ENCODE measurements at regions not wholly inside any gene's neighbourhood (a gene's known extent, or its start where the extent isn't known, plus 50 kb on each side); places are given as distances from the start of the nearest gene placed in this dataset.

GRCh38 chr1:233461847-233462246, 134.3 kb downstream of the MAP3K21 start:
- TF ChIP-seq GATA3 (IDR thresholded peaks at IDR 0.05; ENCODE audit: low read depth, low read length), result no peak
- no peak for TF ChIP-seq GATA2 (IDR thresholded peaks at IDR 0.05; ENCODE audit: low read depth, low read length)

DNA sequence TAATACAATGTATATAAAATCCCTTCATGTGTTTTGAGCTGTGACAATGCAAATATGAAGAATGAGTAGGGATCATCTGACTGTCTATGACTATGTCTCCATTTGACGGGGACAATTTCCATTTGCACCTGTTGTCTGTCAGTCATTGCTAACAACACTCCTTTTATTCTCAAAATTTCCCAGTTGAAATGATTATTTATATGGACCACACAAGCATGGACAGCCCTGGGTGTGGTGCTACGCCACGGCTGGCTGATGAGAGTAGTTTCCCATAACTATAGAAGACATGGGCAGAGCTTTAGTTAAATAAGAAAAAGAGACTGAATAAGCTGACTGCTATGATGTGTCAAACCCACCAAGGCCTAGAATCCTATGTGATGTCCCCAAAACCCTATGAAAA, 135.8 kb downstream of the MAP3K21 start:
- TF ChIP-seq GATA3 (IDR thresholded peaks at IDR 0.05; ENCODE audit: low read depth, low read length) (no peak), GATA2 (IDR thresholded peaks at IDR 0.05; ENCODE audit: low read depth, low read length) (no peak)

DNA sequence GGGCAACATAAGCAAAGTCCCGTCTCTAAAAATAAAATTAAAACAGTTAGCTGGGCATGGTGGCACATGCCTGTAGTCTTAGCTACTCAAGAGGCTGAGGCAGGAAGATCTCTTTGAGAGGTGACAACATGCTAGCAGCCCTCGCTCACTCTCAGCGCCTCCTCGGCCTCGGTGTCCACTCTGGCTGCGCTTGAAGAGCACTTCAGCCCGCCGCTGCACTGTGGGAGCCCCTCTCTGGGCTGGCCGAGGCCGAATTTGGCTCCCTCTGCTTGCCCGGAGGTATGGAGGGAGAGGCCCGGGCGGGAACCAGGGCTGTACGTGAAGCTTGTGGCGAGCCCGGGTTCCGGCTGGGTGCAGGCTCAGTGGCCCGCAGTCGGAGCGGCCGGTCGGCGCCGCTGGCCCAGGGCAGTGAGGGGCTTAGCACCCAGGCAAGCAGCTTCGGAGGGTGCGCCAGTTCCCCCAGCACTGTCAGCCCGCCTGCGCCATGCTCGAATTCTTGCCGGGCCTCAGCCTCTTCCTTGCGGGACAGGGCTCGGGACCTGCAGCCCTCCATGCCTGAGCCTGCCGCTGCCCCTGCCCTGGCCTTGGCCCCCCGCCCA, 138.3 kb downstream of the MAP3K21 start:
- TF ChIP-seq GATA3 (IDR thresholded peaks at IDR 0.05; ENCODE audit: low read depth, low read length), result no peak
- no peak for TF ChIP-seq GATA2 (IDR thresholded peaks at IDR 0.05; ENCODE audit: low read depth, low read length)

- no peak for TF ChIP-seq GATA3 (IDR thresholded peaks at IDR 0.05; ENCODE audit: low read depth, low read length)
Measured at GRCh38 chr1:233470741-233471499, 143.0 kb upstream of the KCNK1 start.

- TF ChIP-seq GATA3 (IDR thresholded peaks at IDR 0.05; ENCODE audit: low read depth, low read length), result no peak
- TF ChIP-seq GATA2 (IDR thresholded peaks at IDR 0.05; ENCODE audit: low read depth, low read length), result no peak
Measured at GRCh38 chr1:233473549-233474204, 140.2 kb upstream of the KCNK1 start.

- TF ChIP-seq GATA3 (IDR thresholded peaks at IDR 0.05; ENCODE audit: low read depth, low read length) (no peak), GATA2 (IDR thresholded peaks at IDR 0.05; ENCODE audit: low read depth, low read length) (no peak)
Measured at GRCh38 chr1:233477359-233477758, 136.5 kb upstream of the KCNK1 start.

GRCh38 chr1:233478611-233479010, 135.3 kb upstream of the KCNK1 start:
- TF ChIP-seq GATA2 (IDR thresholded peaks at IDR 0.05; ENCODE audit: low read depth, low read length) (no peak), GATA3 (IDR thresholded peaks at IDR 0.05; ENCODE audit: low read depth, low read length) (no peak)

DNA sequence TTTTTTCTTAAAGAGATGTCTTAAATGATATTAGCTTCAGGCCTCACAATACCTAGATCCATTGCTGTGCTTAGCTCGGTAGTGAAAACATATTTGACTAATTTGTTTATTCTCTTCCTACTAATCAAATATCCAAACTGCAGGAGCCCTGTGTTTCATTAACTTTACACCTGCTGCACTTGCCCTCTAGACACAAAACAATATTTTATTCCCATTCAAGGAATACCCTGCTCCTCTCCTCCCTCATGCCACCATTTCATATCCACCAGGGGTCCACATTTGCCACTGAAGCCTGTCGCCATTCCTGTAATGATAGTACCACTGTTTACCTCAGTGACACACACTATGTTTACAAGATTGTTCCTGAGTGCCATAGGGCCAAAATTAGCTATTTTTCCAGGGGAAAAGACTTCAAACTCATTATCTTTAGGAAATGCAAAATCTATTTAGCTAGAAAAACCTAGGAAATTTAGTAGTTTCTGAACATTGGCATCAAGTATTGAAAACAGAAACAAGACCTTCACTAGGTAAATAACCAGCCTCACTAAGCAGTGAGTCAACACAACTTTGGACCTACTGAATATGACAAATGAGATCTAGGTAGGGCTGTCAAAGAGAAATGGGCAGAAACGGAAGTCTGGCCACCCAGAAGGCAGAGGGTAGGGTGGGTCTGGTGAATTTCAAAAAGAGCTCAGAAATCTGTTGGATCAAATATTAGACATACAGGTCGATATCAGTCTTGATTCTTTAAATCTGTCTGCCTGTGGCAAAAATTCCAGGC, 134.6 kb upstream of the KCNK1 start:
- TF ChIP-seq GATA2 (IDR thresholded peaks at IDR 0.05; ENCODE audit: low read depth, low read length) (no peak), GATA3 (IDR thresholded peaks at IDR 0.05; ENCODE audit: low read depth, low read length) (no peak)

DNA sequence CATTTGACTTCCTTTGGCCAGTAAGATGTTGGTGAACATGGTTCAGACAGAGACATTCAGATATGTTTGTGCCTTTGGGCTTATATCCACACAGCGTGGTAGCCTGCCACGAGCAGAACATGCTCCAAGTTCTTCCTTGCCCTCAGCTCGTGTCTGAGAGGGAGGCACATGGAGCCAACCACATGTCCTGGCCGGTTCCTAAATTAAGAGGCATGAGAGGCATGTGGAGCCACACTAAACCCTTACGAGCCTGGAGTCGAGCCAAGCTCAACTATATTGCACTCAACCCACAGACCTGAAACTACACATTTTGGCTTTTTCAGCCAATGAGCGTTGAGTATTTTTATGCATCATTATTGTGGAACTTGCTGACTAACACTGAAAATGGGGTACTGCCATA, 133.7 kb upstream of the KCNK1 start:
- no peak for TF ChIP-seq GATA3 (IDR thresholded peaks at IDR 0.05; ENCODE audit: low read depth, low read length)
- no peak for TF ChIP-seq GATA2 (IDR thresholded peaks at IDR 0.05; ENCODE audit: low read depth, low read length)

GRCh38 chr1:233482388-233482787, 131.5 kb upstream of the KCNK1 start:
- TF ChIP-seq GATA2 (IDR thresholded peaks at IDR 0.05; ENCODE audit: low read depth, low read length) (no peak), GATA3 (IDR thresholded peaks at IDR 0.05; ENCODE audit: low read depth, low read length) (no peak)

DNA sequence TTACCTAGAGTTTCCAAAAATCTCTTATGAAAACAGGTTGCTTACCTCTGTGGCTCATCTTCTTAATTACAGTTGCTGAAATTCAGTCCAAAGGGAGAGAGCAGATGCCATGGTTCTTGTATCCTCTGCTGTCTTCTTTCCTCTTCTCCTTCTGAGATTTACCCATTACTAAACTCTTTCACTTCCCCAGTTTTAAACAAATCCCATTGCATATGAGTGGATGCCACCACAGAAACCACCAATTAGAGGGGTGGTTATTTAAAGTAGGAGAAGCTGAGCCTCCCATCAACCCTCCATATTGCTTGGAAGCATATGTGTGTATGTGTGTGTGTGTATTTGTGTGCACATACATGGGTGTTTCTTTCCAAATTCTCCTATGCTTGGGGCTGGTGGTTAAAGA, 128.5 kb upstream of the KCNK1 start:
- TF ChIP-seq GATA2 (IDR thresholded peaks at IDR 0.05; ENCODE audit: low read depth, low read length), result no peak
- no peak for TF ChIP-seq GATA3 (IDR thresholded peaks at IDR 0.05; ENCODE audit: low read depth, low read length)

- TF ChIP-seq GATA2 (IDR thresholded peaks at IDR 0.05; ENCODE audit: low read depth, low read length) (no peak), GATA3 (IDR thresholded peaks at IDR 0.05; ENCODE audit: low read depth, low read length) (no peak)
Measured at GRCh38 chr1:233485809-233486398, 128.0 kb upstream of the KCNK1 start.

DNA sequence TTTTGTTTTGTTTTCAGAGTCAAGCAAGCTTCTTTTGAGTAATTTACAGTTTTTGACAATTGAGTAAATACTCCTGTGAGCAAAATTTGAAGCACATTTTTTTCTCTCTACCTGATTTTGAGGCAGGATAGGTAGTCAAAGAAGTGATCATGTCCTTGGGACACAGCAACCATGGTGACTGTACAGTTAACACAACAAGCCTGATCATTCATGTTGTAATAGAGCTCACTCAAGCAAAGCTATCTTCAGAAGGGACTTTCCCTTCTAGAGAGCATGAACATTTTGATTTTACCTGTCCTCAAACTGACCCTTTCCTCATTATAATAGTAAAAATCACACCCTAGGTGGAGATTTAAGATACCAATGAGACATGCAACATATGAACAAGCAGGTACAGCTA, 126.5 kb upstream of the KCNK1 start:
- TF ChIP-seq GATA2 (IDR thresholded peaks at IDR 0.05; ENCODE audit: low read depth, low read length) (no peak), GATA3 (IDR thresholded peaks at IDR 0.05; ENCODE audit: low read depth, low read length) (no peak)

DNA sequence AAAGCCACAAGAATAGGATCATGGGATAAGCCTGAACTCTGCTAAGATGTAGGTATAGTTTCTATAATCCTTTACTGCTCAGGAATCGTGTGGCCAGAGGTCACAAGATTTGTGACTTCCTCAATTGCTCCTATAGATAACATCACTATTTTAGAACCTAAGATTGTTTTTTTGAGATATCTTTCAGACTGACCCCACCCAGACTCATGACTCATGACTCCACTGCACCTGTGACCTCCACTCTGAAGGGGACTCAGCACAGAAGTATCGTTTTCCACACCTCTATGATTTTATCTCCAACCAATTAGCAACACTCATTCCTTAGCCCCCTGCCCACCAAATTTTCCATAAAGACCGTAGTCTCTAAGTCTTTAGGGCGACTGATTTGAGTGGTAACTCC, 124.5 kb upstream of the KCNK1 start:
- TF ChIP-seq GATA2 (IDR thresholded peaks at IDR 0.05; ENCODE audit: low read depth, low read length) (0 out of 2 replicates have a peak, but pooled peaks have one; percentile 15), GATA3 (IDR thresholded peaks at IDR 0.05; ENCODE audit: low read depth, low read length) (no peak)
